Endothelial cell of hepatic sinusoid (primary cell): ENCODE measurements at regions not wholly inside any gene's neighbourhood (a gene's known extent, or its start where the extent isn't known, plus 50 kb on each side); places are given as distances from the start of the nearest gene placed in this dataset.

ENCODE experiments used
- in situ Hi-C: cut with HindIII; loops from 2 replicates; pipeline ENCODE4 v1.10.0; 2017; ENCODE audit warnings: low sequenced_read_pairs

DNA sequence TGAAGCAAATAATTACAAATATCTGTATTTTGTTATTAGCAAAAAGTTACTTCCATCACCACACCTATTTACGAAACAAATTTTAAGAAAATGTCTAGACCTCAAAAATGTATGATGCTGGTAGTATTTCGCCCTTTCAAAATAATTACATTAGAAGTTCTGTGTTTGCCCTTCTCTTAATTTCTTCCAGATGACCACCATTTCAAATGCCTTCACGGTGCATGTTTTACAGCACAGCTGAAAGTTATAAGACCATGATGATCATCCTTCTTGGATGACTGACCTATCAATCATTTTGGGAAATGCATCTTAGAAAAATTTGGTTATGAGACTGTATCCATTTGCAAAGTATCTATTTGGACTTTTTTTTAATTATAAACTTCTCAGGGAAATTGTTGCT, 390.8 kb downstream of the SLITRK6 start:
- in situ Hi-C loops = no loop called here

DNA sequence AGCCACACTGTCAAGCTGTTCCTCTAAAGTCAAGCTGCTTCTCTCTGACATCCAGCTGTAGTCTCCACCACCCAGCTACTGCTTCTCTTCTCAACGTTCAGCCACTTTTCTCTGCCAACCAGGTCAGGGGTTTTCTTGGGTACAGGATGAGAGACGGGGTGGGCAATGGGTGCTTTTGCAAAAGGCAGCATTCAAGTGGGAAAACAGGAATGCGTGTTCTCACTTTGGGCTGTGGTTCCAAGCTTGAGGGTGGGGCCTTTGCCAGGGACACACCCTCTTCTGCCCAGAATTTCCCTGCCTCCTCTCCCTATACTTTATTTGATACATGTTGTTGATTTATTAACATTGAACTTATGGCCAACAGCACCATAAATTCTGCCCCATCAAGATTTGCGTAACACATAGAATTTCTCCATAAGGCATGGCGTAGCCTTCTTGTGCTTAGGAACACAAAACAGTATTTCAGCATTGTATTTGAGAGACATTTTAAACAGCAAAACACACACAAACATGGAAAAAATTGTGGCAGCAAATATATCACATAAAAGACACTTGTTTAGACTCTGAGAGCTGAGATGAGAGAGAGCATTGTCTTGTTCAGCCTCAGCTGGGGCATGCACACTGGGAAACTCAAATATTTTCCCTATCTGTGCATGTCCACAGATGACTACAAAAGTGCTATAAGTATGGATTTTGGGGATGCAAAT, 392.8 kb downstream of the SLITRK6 start:
- in situ Hi-C loops = no loop called here

DNA sequence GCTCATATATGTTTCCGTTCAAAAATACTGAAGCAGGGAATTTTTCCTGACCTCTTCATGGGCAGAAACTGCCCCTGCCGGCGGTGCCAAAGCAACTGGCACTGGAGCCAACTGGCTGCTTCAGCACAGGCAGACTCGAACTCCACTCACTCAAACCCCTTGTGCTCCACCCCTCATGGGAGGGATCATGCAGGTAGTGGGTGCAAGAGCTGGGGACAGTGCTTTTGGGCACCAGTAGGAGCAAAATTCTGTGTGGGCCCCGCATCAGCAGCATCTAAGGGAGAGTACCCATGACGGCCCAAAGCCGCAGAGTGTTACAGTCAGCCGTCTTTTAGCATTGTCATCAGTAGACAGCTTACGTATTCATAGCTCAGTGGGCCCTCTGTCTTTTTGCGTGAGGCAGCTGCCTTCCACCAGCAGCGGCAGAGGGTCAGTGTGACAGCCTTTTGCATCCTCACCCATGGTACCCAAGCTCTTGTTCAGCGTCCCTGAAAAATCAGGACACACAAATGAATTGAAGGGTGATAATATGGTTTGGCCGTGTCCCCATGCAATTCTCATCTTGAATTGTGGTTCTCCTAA, 393.8 kb downstream of the SLITRK6 start:
- in situ Hi-C loops = no loop called here

DNA sequence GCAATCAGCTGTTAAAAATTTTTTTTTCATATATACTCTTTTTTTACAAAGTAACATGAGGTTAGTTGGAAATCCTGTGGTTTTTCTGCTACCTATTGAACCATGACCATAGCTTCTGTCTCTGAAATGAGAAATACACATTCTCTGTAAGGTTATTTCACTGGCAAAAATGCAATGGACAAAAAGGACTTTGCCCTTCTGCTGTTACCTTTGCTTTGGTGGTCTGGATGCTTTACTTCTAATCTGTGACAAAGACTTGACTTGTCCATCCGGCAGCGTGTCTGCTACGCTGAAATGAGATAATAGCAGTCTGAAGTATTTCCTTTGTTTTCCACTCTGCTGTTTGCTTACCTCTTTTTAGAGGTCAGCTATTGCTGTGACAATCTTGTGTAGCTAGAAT, 412.8 kb downstream of the SLITRK6 start:
- in situ Hi-C loops = no loop called here

DNA sequence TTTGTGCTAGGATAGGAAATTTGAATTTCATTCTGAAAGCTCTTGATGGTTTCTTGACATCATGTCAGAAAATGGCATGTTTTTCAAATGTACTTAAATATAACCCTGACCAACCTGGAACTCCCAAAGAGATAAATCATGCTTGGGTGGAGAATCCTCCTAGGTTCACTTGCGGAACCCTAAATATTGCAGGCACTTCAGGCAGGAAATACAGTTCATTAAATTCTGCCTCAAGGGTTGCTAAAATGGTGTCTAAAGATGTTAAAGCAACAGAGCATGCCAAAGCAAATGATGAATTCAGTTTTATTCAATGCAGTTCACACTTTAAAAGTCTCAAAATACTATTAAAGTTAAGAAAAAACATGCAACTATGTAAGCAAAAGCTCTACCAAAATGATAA, 415.9 kb downstream of the SLITRK6 start:
- in situ Hi-C loops = no loop called here

DNA sequence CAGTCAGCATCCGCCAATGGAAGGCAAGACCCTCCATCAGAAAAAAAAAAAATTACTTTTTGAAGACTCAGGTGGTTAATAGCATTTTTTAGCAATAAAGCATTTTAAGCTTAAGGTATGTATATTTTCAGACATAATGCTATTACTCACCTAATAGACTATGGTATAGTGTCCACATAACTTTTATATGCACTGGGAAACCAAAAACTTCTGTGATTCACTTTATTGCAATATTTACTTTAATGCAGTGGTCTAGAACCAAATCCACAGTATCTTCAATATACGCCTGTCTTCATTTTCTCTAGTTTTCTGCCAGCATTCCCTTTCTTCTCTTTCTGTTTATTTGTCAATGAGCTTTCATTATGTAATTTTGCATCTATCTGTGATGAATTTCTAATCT, 418.1 kb downstream of the SLITRK6 start:
- in situ Hi-C loops = no loop called here

DNA sequence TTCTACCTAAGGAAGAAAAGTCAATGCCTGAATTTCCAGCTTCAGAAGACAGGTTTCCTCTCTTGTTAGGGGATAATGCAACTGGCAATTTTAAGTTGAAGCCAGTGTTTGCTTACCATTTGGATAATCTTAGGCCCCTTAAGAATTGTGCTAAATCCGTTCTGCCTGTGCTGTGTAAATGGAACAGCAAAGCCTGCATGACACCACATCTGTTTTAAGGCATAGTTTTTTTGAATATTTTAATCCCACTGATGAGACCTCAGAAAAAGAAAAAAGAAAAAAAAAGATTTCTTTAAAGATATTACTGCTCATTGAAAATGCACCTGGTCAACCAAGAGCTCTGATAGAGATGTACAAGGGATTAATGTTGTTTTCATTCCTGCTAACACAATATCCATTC, 419.2 kb downstream of the SLITRK6 start:
- in situ Hi-C loops = no loop called here

DNA sequence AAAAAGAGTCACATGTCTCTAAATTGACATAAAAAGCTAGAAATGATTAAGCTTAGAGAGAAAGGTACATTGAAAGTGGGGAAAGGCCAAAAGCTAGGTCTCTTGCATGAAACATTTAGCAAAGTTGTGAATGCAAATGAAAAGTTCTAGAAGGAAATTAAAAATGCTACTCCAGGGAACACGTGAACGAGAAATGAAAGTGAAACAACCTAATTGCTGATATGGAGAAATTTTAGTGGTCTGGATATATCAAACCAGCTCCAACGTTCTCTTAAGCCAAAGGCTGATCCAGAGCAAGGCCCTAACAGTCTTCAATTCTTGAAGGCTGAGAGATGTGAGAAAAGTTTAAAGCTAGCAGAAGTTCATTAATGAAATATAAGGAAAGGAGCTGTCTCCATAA, 419.8 kb downstream of the SLITRK6 start:
- in situ Hi-C loops = no loop called here

DNA sequence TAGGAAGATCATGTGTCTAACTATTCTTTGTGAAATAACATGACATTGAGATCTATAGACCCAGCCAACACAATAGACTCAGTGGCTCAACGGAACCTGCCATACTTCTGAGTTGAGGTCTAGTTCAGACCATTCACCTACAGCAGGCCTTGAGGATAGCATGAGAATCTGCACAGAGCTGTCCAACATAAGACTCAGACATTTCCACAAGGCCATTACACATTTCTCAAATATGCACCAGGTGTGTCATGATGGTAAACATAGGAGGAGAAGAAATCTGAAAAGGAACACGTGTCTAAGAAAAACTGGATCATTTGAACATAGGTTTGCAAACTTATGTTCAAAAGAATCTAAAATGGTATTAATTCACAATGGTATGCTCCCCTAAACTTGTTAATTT, 421.4 kb downstream of the SLITRK6 start:
- in situ Hi-C loops = no loop called here

DNA sequence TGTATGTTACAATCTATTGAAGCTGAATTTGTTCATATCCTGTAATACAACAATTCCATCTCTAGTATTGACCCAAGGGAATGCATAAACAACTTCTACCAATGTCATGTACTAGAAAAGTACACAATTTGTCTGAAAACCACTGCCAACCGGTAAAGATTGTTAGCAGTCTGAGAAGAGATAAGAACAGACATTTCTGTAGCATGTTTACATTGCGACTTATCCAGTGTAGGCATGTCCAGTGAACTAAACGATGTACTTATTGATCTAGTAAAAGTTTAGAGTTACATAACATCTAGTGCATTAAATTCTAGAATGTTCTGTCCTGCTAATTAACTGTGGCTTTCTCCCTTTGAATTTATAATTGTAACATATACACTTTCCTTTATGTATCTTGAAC, 425.9 kb downstream of the SLITRK6 start:
- in situ Hi-C loops = no loop called here

DNA sequence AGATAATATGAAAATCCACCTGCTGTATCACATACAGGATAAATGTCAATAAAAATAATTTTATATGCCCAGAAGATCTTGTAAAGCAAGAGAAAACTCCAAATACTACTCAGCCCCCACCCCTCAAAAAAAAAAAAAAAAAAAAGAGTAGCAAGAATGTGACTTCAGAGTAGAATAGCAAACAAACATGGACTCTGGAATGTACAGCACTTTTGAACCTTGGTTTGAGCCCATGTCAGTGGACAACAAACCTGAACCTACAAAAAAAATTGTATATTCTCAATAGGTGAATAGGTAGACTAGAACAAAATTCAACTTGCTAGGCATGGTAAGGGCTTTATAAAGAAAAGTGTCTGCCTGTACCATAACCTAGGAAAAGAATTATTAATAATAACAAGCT, 428.0 kb downstream of the SLITRK6 start:
- in situ Hi-C loops = no loop called here

DNA sequence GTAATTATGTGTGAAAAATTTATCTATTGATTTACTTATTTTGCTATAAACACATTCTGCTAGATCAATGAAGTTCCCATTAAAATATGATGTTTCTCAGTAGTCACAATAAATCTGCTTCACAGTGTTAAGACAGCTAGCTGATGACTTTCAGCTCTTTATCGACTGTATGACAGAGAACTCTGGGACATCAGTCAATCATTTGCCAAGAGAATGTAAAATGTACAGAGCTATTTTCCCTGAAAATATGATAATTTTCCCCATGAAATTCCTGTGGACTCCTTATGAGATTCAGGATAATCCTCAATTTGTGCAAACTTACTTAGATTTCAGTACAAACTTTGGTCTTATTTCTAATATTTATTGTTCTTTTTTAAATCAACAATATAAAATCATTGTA, 430.5 kb downstream of the SLITRK6 start:
- in situ Hi-C loops = no loop called here

DNA sequence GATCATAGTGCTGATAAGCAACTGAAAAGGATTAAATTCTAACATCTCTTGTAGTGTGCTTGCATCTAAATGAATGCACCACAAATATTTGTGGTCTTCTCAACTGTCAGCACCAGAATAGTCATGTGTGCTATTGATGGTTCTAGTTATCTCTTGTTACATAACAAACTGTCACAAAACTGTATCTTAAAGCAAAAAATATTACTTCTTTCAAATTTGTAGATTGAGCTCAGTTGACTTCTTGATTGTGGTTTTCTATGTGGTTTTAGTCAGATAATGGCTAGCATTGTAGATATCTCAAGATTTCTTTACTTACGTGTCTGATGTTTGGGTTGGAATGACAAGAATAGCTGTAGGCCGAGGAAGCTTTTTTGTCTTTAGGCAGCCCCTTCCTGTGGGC, 431.3 kb downstream of the SLITRK6 start:
- in situ Hi-C loops = no loop called here

DNA sequence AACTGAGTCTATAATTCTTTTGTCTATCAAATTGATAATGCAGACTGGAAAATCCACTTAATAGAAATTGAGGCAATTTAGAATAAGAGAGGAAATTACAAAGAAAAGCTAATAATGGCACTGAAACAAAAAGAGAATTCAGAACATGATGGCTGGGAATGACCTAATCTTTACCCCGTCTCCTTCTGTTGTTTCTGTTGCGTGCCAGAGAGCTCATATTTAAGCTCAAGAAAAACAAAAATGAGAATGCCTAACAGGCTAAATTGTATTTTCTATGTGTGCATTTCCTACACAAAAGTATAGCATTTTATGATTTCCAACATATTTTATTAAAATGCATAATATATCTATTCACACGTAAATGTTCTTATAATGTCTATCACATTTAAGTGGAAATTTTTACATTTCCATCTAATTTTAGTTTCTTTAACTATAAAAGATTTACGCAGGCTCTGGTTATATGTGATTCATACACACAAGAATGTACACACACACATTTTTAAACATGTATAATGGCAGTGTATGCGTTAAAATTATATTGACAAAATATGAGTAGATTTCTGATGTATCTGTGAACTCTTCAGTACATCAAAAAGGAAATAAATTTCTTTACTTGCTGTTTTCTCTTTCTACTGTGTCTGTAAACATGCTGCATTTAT, 432.3 kb downstream of the SLITRK6 start:
- in situ Hi-C loops = no loop called here

DNA sequence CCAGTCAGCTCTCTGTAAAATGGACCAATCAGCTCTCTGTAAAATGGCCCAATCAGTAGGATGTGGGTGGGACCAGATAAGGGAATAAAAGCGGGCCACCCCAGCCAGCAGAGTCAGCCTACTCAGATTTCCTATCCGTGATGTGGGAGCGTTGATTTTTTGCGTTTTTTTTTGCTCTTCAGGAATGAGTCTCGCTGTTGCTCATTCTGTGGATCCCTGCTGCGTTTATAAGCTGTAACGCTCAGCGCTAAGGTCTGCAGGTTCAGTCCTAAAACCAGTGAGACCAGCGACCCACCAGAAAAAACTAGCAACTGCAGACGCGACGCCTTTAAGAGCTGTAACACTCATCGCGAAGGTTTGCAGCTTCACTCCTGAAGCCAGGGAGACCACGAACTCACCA, 435.7 kb downstream of the SLITRK6 start:
- in situ Hi-C loops = no loop called here

DNA sequence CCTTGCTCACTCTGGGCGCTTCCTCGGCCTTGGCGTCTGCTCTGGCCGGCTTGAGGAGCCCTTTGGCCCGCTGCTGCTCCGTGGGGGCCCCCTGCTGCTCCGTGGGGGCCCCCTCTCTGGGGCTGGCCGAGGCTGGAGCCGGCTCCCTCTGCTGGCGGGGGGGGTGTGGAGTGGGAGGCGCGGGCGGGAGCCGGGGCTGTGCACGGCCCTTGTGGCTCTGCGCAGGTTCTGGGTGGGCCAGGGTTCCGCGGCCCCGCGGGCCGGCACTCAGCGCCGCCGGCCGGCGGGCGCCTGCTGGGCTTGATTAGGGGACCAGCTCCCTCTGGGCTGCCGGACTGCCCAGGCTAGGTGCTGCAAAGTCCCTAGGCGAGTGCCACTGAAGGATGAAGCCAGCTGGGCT, 436.2 kb downstream of the SLITRK6 start:
- in situ Hi-C loops = no loop called here

DNA sequence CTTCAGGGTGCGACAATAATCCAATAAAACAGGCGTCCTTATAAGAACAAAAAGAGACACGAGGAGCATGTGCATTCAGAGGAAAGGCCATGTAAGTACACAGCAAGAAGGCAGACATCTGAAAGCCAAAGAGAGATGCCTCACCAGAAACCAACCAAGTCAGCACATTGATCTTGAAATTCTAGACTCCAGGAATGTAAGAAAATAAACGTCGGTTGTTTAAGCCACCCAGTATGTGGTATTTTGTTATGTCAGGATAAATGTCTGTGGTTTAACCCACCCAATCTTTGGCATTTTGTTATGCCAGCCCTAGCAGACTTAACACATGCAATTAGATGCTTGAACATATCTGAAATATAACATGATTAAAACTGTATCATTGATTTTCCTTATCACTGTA, 452.0 kb downstream of the SLITRK6 start:
- in situ Hi-C loops = no loop called here

DNA sequence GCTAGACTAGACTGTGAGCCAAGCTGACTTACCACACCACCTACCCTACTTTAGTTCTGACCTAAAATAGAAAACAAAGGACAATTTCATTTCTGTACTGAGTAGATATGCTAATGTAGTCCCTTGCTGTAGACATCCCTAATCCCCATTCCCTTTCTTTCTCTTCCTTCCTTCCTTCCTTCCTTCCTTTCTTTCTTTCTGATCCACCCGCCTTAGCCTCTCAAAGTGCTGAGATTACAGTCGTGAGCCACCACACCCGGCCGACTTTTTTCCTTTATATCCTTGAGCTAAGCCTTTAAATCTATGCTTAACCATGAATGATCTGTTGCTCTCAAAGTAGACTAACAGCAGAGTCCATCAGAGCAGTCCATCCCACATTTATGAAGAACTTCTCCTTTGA, 465.0 kb downstream of the SLITRK6 start:
- in situ Hi-C loops = no loop called here

DNA sequence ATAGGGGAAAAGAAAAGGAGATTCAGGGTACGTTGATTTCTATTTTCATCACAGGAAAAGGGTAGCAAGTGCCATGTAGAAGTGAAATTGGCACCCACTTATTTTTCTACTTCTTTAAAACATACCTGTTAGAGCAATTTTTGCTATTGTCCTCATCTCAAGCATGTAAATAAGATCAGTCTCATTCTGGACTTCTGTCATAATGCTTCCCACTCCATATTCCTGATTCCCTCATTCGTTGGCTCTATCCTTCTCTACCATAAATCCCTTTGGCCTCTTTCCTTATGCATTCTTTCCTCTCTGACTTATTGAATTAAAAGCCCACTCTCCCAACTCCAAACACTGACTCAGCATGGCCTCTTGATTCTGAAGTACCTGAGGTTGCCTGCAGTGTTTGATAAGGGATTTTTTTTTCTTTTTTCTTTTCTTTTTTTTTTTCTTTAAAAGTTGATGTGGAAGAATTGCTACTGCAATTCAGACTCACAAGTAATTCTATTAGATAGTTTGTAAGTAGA, 465.7 kb downstream of the SLITRK6 start:
- in situ Hi-C loops = no loop called here

DNA sequence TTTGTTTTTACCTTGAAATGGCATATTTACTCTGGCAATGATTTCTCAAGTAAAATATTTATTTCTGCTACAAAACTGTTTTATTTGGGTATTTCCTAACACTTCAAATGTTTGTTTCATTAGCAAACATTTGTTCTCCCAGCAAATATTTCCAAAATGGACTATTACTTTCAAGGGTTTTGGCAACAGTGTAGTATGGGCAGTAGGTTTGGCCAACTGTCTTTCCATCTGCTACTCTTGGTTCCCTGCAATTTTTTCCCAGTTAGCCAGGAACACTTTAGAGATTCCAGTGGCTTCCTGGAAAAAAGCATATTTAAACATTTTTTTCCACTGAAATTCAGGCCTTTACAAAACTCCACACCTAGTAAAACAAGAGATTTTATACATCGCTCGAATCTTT, 466.6 kb downstream of the SLITRK6 start:
- in situ Hi-C loops = no loop called here

DNA sequence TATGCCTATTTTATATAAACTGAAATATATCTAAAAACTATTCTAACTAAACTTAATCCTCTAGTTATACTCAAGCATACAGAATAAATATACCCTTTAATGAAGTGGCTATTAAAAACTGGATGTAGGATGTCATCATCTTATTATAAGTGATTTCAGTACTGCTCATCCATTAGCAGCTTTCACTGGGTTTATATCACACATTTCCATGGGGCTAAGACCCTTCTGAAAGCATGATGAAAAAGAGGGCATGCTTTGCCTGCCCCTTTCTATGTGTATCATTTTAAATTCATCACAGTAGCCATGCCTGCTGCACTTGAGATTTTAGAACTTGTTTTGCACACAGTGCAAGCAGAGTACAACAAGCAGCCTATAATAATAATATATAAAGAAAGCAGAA, 477.5 kb downstream of the SLITRK6 start:
- in situ Hi-C loops = no loop called here

DNA sequence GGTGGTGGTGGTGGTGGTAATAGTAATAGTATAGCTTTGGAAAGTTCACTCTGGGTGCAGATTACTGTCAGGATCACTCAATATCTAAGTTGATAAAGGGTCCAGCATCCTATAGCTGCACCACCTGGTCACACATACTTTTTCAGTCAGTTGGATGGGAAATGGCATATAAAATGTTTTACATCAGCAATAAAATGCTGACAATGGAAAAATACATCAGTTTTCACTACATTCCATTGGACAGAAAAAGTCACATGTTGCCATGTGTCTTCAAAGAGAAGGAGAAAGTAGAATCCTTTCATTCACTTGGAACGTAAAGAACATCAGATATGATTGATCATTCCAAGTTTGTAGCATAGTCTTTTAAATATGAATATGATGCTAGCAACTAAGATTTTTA, 481.4 kb downstream of the SLITRK6 start:
- in situ Hi-C loops = no loop called here
